Central memory CD4-positive, alpha-beta T cell (primary cell): ENCODE measurements at regions not wholly inside any gene's neighbourhood (a gene's known extent, or its start where the extent isn't known, plus 50 kb on each side); places are given as distances from the start of the nearest gene placed in this dataset.

Experiments
- DNase-seq: peaks from one replicate; pipeline ENCODE4 v3.0.0; 2022

DNA sequence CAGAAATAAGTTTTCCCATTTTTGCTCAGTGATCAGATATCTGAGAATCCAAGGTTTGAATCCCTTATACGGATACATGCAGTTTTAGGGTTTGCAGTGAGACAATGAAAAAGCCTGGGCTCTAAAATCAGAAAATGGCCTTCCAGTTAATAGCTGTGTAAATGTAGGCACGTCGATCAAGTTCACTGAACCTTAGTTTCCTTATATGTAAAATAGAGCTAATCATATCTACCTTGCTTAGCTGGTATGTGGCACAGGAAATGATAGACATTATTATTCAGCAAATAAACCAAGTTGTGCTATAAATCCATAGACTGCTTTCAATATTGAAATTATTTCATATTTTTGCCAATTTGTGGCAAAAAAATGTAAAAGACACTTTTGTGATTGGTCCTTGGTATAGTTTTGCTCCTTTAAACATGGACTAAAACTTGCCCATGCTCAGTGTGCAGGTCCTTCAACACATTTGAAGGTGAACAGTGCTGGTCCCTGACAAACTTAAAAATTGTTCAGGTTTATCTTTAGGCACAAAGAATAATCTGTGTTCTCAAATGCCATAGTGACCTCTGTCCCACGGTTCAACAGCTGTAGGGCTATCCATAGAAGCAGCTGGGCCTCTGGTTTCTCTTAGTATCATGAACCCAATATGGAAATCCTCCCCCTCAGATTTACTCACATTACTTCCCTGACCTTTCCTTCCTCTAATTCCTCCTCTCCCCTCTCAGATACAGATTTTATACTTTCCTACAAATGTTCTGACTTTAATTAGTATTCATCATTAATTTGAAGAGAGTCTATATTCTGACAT is 51.0 kb downstream of the CCDC54 start:
- DNase-seq = no peak

DNA sequence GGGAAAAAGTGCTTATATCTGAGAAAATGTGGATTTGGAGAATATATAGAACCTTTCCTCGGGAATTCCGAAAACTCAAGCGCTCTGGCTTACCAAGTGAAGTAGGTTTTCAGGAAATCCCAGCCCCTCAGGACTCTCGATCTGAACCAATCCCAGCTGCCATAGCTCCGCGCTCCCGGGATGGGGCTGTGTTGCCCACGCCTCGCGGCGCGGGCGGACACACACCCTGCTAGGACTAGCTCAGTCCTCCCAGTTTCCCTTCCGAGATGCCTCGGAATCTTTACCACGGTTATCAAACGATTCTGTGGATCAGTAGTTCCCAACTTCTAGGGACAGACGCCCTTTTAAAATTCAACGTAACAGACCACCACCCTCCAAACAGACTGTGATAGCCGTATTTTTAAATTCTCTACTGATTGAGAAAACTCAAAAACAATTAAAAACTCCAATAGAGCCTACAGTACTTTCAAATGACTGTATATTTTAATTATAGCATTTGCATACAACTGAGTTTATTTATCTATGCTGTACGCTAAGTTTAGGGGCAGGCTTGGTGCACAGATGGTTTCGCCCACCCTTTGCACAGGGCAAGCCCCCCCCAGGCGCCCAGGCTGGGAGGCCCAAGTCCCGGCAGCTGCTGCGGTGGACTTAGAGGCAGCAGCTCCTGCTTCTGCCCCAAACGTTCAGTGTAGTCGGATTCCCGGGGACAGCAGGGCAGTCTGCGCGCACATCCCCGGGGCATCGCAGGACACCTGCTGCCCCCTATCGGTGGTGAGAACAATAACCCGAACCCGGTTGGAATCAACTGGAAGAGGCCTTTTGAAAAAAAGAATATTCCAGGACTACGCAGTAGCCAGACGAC is 52.3 kb downstream of the CCDC54 start:
- DNase-seq = peak; percentile 48

DNA sequence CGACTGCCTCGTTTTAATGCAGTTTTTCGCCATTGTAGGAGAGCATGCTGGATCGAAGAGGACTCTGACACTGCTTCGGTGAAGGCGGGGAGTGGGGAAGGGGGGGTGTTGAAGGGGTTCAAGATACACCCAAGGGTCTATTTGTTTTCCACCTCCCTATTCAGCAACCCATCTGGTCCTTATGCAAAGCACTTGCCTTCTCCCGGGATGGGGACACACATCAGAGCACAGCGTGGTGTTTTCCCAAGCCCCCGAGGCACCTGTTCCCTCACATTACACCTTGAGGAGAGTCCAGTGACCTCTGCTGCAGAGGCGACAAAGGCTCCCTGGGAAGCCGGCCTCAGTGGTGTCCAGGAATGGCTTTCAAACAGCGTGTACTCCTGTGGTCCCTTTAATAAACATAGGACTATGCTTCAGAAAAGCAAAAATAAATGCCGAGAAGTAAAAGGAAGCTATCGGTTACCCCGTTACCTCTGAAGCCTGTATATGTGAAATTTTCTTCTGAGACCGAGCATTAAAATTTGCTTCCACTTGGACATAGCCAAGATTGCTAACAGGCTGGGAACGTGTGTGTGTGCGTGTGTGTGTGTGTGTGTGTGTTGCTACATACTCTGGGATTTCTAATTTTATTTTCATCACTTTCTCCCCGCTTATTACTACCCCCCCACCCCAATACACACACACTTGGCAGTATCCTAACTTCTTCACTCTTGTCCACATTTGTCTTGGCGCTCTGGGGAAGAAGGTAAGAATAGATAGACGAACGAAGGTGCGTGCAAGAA is 53.2 kb downstream of the CCDC54 start:
- no peak for DNase-seq

DNA sequence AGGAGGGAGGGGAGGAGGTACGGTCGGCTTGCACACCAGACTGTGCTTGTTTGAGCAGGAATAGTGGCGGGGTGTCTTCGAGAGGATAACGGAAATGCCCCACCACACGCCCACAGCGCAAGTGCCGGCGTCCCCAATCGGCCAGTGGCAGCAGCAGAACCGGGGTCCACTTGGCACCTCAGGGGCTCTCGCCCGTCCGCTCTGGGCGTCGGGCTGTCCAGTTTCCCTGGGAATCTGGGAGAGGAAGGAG is 53.7 kb downstream of the CCDC54 start:
- DNase-seq = peak; percentile 22

DNA sequence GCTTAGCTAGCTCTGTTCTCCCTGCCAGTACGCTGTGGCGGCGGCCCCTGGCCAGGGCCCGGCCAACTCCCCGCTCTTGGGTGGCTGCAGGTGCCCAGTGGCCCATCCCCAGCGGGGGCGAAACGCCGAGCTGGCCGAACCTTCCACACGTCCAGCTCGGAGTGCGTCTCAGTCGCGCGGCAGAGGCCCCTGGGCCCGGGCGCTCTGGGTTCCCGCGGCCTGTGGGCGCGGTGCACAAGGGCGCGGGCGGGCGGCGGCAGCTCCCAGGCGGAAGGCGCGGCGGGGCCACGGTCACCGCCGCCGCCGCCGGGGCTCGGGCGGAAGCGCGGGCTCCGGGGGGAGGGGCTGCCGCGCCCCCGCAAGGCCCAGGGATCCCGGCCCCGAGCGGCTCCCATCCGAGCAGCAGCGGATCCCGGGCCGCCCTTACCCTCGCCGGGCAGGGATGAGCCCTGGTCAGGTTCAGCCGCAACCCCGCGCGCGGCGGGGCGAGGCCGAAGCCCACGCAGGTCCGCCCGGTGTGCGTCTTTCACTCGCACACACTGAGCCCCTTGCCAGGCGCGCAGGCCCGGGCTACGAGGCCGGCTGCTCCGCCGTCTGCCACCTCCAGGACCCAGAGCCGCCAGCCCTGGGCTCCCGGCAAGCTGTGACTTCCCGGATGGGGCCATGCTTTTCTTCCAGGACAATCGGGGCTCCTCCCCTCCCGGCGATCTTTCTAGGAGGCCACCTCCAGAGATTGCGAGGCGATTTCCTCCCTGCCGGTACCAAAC is 54.2 kb downstream of the CCDC54 start:
- DNase-seq = peak; percentile 28

DNA sequence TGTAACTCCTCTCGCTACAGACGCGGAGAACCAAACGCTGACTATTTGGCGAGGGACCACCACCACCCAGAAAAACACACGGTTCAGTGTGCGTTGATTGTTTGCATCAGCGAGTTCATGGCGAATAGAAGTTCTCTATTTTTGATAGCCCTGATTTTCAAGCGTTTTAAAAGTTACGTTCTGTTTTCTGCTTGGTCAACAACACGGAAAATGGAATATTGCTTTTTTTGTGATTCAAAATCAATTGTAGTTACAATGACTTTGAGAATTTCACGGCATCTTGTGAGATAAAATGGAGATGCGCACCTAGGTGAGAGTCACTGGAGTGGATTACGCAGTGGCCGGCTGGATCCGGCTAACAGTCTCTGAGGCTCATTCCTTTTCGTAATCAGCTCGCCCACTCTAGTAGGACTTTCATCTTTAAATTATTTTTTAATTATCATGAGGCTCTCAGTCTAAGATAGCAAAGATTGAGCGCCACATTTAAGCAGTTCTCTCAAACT is 54.8 kb downstream of the CCDC54 start:
- no peak for DNase-seq

DNA sequence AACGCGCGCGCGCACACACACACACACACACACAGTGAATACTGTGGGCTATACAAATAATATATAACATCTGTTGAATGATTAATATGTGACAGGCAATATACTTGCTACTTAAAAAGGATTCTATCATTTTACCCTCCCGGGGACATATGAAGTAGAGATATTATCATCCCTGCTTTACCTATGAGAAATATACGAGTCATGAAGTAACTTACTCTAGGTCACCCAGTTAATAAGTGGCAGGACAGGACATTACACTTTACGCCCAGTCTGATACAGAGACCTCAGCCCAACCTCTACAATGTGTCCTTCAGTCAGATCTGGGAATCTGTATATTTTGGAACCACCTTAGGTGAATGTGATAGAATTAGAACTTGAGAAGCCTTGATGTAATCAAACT is 55.4 kb downstream of the CCDC54 start:
- no peak for DNase-seq

DNA sequence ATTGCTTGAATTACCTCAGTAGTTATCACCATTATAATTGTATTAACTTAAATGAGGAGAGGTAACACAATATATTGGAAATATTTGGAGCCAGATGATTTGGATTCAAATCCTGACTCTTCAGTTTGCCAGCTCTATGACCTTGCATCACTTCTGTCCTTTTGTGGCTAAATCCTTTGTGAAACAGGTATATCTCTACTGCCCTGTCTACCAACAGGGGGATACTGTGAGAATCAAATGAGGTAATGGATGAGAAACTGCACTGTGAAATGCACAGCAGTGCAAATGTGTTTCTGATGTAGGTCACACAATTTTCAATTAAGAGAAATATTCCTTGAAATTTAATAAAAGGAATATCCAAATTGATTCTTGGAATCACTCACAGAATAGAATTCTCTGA is 58.8 kb downstream of the CCDC54 start:
- no peak for DNase-seq

DNA sequence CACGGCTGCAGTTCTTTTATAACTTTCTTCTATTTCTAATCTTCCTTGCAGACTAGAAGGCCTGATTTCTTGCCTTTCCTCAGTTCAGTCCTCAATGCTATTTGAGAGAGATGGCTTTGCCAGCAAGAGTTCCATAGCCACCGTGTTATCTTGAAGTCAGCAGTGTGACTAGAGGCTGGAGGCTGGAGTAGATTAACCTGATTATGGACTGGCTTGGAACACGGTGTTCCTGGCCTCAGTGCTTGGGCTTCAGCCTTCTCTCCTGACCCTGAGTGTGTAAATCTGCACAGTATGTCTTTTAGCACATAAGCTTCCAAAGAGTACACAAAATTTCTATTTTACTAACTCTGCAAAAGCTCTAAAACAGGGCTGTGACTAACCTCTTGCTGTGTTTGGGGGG is 61.4 kb downstream of the CCDC54 start:
- DNase-seq = no peak

DNA sequence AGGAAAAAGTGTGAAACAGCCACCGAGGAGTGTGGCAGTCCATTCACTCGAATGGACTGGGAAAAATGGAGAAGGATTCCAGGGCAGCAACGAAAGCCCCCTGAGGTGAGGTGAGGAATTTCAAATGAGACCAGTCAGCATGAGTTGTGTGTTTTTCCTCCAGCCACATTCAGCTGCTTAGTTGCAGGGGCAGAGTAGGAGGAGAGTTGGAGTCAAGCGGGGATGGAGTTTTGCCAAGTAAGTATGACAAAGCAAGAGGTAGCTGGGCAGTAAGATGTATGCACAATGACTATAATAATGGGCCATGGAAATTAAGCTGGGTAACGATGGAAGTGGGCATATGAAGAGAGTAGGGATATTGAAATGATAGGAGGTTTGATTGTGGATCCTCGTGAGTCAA is 64.4 kb downstream of the CCDC54 start:
- DNase-seq = no peak

DNA sequence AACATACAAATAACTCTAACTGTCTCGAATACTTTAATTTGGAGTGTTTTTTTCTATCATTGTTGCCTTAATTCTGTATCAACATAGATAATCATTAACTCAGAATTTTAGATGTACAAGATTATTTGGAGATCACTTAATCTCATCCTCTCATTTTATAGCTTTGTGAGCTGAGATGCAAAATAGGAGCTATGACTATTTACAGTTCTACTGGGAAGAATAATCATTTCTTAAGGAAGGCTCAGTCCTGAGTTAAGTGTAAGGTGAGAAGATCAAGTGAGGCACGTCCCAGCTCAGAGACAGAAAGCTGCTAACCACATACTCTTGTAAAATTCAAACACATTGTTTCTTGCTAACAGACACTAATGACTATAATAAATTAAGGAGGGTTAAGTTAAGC is 66.2 kb downstream of the CCDC54 start:
- DNase-seq = no peak

DNA sequence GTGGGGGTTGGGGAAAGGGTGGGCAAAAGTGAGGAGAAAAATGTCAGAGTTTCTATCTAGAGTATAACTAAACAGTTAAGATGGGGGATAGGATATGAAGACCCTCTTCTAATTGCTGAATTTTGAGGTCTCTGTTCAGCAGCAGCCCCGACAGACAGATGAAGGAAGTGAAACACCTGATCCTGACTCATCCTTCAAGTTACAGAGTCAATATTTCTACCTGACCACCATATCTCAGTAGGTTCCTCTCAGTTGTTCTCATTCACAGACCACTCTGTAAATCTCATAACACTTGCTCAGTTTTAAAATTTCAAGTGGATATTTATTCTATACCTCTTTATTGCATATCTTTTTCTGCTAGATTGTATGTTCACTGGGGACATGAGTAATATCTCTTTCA is 69.5 kb downstream of the CCDC54 start:
- no peak for DNase-seq

DNA sequence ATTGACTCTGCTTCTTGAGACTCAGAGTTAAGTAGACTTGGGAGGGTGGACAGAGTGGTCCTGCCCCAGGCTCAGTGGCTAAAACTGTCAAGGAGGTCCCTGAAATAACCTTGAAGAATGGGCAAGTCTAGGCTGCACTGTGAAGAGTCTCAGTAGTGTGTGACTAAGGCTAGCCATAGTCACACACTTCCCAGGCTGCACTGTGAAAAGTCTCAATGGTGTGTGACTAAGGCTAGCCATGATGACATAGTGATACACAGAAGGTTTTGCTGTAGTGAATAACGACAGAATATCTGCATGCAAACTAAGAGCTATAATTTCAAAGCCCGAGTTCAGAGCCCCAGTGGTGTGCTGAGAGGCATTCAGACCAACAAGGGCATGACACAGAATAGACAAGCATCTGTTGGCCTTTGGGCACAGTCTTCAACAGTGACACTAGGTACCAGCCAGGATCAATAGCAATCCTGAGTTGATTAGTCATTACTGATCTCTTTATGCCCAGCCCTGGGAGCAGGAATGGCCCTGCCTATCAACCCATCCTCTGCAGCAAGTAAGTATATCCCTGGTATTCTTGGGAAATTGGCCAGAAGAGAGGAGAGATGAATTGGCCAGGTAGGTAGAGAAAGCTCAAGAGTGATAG is 72.4 kb upstream of the BBX start:
- no peak for DNase-seq

DNA sequence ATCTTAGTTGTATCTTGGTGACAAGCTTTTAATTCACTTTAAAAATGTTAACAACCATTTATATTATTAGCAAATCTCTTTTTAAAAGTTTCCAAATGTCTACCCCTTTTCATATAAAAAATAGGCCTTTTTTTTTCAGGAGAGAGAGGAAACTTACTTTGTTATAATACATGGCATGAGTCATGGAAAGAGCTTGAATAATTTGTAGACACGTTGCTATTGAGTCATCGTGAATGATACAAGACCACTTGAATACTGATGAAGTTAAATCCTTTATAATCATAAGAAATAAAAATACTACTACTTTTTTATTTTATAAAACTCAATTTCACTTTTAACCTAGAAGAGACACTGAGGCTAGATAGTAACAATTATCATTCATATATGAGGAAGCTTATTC is 70.3 kb upstream of the BBX start:
- DNase-seq = no peak

DNA sequence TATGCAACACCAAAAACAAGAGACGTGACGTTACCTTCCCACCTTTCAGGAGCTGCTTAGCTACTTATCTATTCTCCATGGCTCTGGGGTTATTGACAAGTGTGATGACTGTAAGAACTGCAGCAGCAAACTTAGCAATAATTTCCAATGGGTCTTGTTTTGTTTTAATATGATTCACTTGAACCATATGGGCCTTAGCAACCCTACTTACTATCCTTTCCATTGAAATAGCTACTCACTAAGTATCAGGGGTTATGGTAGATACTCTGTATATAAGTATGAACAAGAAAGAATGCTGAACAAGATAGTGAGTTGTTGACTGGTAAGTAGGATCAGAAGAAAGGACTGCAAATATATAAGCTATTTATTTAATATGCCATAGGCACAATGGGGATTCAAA is 69.3 kb upstream of the BBX start:
- DNase-seq = no peak

DNA sequence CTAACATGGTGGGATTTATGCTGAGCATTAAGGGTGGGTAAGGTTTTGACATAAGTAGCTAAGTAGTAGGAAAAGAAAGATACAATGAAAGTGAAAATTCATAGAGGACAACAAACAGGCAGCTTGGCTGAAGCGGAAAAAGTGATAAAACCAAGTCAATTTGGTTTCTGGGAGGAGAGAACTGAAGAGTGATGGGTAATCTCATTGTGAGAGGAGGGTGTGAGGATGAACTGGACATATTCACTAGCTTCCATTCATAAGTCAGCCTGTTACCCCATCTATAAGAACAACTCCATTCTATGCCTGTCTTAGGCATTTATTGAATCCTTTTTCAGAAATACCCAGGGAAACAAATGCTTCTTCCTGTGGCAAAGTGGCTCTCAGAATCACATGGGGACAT is 67.1 kb upstream of the BBX start:
- DNase-seq = no peak

DNA sequence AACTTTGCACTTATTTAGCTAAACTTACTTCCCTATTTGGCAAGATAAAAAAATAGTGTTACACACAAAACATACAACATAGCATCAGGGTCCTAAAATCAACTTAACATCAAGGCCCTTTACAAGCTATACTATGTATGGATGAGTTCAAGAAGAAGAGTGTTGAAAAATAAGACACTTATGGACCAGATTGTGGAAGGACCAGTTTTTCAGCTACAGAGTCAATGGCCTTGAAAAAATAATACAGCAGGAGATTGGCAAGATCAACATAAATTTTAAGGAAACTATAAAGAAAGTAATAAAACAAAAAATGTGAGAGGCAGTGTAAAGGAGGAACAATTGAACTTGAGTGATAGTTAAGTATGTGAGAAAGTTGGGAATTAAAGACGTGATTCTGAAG is 66.3 kb upstream of the BBX start:
- no peak for DNase-seq

DNA sequence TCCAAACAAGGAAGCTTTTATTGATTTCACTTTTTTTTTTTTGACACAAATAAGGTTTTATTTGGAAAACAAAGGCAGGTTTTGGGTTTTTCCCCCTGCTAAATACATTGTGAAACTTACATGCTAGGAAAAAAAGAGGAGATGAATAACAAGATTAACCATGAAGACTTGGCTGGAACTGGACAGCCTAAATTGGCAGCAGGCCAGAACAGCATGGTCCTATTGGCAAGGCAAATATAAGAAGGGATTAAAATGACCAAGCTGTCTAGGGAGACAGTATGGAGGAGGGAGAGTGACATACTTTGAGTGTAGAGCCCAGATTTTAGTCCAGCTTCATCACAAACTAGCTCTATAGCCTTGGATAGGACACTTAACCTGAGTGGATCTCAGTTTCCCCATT is 63.9 kb upstream of the BBX start:
- DNase-seq = no peak

DNA sequence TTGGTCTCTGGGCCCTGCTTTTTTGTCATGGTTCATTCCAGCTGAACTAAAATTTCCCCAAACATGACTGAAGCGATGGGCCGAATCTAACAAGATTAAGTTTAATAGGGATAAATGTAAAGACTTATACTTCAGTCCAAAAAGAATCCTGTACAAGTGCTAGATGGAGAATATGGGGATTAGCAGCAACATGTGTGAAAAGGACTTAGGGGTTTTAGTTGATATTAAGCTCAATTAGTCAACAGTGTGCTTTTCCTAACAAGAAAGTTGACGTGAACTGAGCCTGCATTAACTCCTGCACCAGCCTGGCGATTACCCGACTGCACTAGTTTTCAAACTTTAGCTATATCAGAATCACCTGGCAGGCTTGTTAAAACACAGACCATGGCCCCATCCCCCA is 61.0 kb upstream of the BBX start:
- DNase-seq = no peak

DNA sequence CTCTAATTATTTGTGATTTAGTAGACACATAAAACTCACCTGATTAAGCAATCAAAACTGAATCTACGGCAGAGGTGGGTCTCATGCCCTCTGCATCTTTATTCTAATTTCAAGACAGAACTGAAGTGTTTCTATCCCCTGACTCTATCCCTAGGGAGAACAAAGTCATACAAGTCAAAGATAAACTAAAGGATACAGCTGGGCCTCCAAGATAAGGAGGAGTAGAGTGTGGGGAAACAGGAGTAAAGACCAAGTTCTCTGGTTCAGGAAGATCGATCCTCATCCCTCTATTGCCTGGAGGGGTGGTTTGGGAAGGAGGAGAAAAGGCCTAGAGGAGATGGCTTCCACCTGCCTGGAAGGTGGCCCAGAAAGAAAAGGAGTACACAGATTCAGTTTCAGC is 58.7 kb upstream of the BBX start:
- no peak for DNase-seq

DNA sequence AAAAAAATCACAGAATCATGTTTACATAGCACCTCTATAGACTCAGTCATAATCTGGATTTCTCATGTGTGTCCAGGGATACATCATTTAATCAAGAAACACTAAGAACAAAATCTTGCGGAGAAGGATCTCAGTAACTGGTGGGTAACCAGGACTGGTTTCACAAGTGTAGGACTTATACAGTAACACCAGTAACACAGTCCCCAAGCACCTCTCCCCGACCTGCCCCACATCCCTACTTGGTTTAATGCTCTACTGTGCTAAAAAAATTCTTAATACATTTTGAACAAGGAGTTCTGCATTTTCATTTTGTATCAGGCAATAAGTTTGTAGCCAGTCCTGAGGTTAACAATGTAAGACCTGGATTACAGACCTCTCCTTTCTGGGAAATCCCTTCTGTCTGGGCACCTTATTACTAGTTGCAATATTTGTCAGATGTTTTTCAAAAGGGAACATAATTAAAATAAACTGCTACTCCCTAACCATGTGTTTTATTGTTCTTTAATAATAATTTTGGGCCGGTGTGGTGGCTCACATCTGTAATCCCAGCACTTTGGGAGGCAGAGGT is 57.6 kb upstream of the BBX start:
- no peak for DNase-seq

DNA sequence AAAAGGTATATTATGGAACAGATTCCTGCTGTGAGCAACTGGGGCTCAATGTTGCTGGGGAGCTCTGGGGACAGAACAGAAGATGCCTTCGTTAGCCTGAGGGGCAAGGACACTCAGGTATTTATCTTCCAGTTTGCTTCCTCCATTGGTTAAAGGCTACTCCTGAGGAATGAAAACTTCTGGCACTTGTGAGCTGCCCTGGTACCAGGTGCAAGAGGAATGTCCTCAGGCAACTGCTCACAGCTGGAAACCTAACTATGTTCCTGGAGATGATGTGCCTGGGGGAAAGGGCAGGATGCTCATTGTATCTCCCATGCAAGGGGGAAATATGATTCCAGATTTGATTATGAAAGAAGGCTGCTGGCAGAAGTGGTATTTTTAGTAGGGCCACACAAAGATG is 54.0 kb upstream of the BBX start:
- DNase-seq = no peak
